GM12865 (cell line): ENCODE measurements at regions not wholly inside any gene's neighbourhood (a gene's known extent, or its start where the extent isn't known, plus 50 kb on each side); places are given as distances from the start of the nearest gene placed in this dataset.
A peak's percentile ranks its signal among the peaks of the same experiment; 100 is the strongest.

Experiments used
- DNase-seq: peaks from one replicate; pipeline ENCODE4 v3.0.0; 2010; ENCODE audit warnings: low read depth
- H3K4me3 ChIP-seq: 2 replicates; pipeline ENCODE4 v1.5.1; 2011; ENCODE audit warnings: mild to moderate bottlenecking, low read depth, low read length, control low read depth
- CTCF ChIP-seq: IDR thresholded peaks from 2 replicates; pipeline ENCODE4 v1.5.1; 2011; ENCODE audit warnings: low read length, control low read depth, low read depth, inconsistent platforms; ENCODE audit not compliant: insufficient read depth; ENCODE audit errors: missing control alignments

- H3K4me3 ChIP-seq = no peak overlapping the region
- no peak for TF ChIP-seq CTCF
- no peak for DNase-seq
Observed at GRCh38 chr4:60794372-60794771, 405.8 kb upstream of the ADGRL3 start.

GRCh38 chr4:60799214-60799613, 400.9 kb upstream of the ADGRL3 start:
- H3K4me3 ChIP-seq = no peak overlapping the region
- TF ChIP-seq CTCF = no peak
- no peak for DNase-seq

- no peak overlapping the region for H3K4me3 ChIP-seq
- DNase-seq = no peak
- TF ChIP-seq CTCF = no peak
Observed at GRCh38 chr4:60800701-60801100, 399.4 kb upstream of the ADGRL3 start.

GRCh38 chr4:60805500-60806313, 394.4 kb upstream of the ADGRL3 start:
- peak; percentile 36 for TF ChIP-seq CTCF
- no peak overlapping the region for H3K4me3 ChIP-seq
- peak; percentile 4 for DNase-seq

GRCh38 chr4:60808726-60809485, 391.2 kb upstream of the ADGRL3 start:
- H3K4me3 ChIP-seq = no peak overlapping the region
- no peak for DNase-seq
- TF ChIP-seq CTCF = no peak

- no peak for DNase-seq
- H3K4me3 ChIP-seq = no peak overlapping the region
- TF ChIP-seq CTCF = no peak
Observed at GRCh38 chr4:60809486-60809800, 390.7 kb upstream of the ADGRL3 start.

GRCh38 chr4:60812811-60813210, 387.3 kb upstream of the ADGRL3 start:
- no peak for DNase-seq
- TF ChIP-seq CTCF = no peak
- no peak overlapping the region for H3K4me3 ChIP-seq
